ENCODE measurements at regions not wholly inside any gene's neighbourhood (a gene's known extent, or its start where the extent isn't known, plus 50 kb on each side); places are given as distances from the start of the nearest gene placed in this dataset.

DNA sequence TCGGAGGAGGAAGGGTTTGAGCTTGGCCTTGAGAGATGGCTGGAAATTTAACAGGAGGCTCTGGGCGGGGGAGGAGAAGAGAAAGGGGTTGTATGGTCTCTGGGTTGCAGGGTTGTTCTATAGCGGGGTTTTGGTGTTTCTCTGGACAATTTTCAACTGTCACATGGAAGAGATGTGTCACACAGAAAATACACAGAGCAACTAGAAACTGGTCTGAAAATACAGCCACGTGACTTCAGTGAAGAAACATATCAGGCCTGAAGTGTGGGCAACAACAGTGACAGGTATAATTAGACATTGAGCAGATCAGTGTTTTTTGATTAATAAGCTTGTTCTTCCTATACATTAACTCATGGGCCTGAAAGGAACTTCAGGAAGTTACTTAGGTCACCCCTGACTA is 205.3 kb upstream of the HMGA2 start:
- H3K27me3 ChIP-seq (replicated peaks in 2 of 5; ENCODE audit: control insufficient read depth in 4 of 5, insufficient read depth in 5 of 5, low read length in 4 of 5) = peaks cover 0 to 2% (median 0%) of the 10 kb centered on the region in 5 experiments
- DNase-seq = no peak
- no peak overlapping the region for H3K4me3 ChIP-seq (ENCODE audit: control insufficient read depth in 1 of 7, extremely low read depth in 1 of 7, insufficient read depth in 4 of 7, low read depth in 2 of 7, low read length in 6 of 7)
- no peaks in the 10 kb centered on the region for H3K4me1 ChIP-seq (ENCODE audit: control extremely low read depth in 1 of 4, control insufficient read depth in 4 of 4, insufficient read depth in 4 of 4, low read length in 3 of 4)
- no peak overlapping the region for H3K27ac ChIP-seq (ENCODE audit: insufficient read depth in 1 of 2, low read depth in 1 of 2, low read length in 2 of 2, poor library complexity in 1 of 2, severe bottlenecking in 2 of 2)
- CTCF ChIA-PET = interaction anchor here (1.2 kb wide), 1 partner anchor 11 kb away, joined by 3 read pairs; no protein-coding TSS in a partner anchor
- no peaks in the 10 kb centered on the region for H3K36me3 ChIP-seq (ENCODE audit: control insufficient read depth in 4 of 4, insufficient read depth in 4 of 4, low read length in 3 of 4)
- POLR2A ChIA-PET = no interaction called here
- WGBS (ENCODE audit: insufficient coverage) = 100% methylated on average over 3 of the region's 4 CpGs
- H3K9me3 ChIP-seq (ENCODE audit: control extremely low read depth in 1 of 5, control insufficient read depth in 4 of 5, insufficient read depth in 2 of 5, low read depth in 1 of 5, low read length in 4 of 5) = peaks cover 0 to 2% (median 0%) of the 10 kb centered on the region in 5 experiments

DNA sequence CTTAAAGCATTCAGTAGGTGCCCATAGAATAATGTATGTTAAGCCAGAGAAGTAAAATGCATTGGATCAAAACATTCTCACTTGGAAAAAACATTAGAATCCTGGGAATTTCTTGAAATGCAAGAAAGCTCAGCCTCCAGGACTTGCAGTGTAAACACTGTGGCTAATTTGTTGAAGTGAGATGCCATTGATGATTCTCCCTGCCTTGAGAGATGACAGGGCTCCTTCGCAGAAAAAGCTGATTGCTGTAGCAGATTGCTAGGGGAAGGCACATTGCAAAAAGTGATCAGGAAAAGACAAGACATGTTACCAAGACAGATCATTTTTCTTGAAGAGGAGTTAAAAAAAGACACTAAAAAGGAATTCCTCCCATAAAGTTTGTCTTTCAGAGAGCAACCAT is 204.2 kb upstream of the HMGA2 start:
- ChIA-PET POLR2A (no interaction called here), CTCF (interaction anchor here (1.2 to 1.5 kb wide), 2 partner anchors 12 to 21 kb away, joined by 3 read pairs; no protein-coding TSS in a partner anchor)
- DNase-seq = no peak
- H3K27ac ChIP-seq (ENCODE audit: insufficient read depth in 1 of 2, low read depth in 1 of 2, low read length in 2 of 2, poor library complexity in 1 of 2, severe bottlenecking in 2 of 2) = no peak overlapping the region
- no peak overlapping the region for H3K4me3 ChIP-seq (ENCODE audit: control insufficient read depth in 1 of 7, extremely low read depth in 1 of 7, insufficient read depth in 4 of 7, low read depth in 2 of 7, low read length in 6 of 7)
- no peaks in the 10 kb centered on the region for H3K4me1 ChIP-seq (ENCODE audit: control extremely low read depth in 1 of 4, control insufficient read depth in 4 of 4, insufficient read depth in 4 of 4, low read length in 3 of 4)
- H3K27me3 ChIP-seq (replicated peaks in 2 of 5; ENCODE audit: control insufficient read depth in 4 of 5, insufficient read depth in 5 of 5, low read length in 4 of 5) = peaks cover 0 to 2% (median 0%) of the 10 kb centered on the region in 5 experiments
- H3K36me3 ChIP-seq (ENCODE audit: control insufficient read depth in 4 of 4, insufficient read depth in 4 of 4, low read length in 3 of 4) = no peaks in the 10 kb centered on the region
- WGBS (ENCODE audit: insufficient coverage) = 100% methylated on average over 1 of the region's 1 CpG
- H3K9me3 ChIP-seq (ENCODE audit: control extremely low read depth in 1 of 5, control insufficient read depth in 4 of 5, insufficient read depth in 2 of 5, low read depth in 1 of 5, low read length in 4 of 5) = no peaks in the 10 kb centered on the region

DNA sequence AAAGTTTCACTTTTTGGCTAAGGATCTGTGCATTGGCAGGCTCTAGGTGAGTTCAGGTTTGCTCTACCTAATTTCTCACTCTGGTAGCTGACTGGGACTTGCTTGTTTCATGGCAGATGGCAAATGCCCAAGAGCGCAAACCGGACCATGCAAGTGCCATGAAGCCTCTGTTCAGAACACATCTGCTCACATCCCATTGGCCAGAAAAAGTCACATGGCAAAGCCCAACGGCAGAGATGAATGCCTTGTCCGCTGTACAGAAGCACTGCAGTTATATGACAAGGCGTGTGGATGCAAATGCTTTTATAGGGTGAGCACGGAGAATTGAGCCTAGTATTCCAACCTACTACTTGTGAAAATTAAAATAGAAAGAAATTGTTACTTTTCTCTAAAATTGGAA is 202.2 kb upstream of the HMGA2 start:
- Histone ChIP-seq H3K27ac (ENCODE audit: insufficient read depth in 1 of 2, low read depth in 1 of 2, low read length in 2 of 2, poor library complexity in 1 of 2, severe bottlenecking in 2 of 2) (no peak overlapping the region), H3K27me3 (replicated peaks in 2 of 5; ENCODE audit: control insufficient read depth in 4 of 5, insufficient read depth in 5 of 5, low read length in 4 of 5) (peaks cover 0 to 2% (median 0%) of the 10 kb centered on the region in 5 experiments), H3K36me3 (ENCODE audit: control insufficient read depth in 4 of 4, insufficient read depth in 4 of 4, low read length in 3 of 4) (no peaks in the 10 kb centered on the region), H3K4me1 (ENCODE audit: control extremely low read depth in 1 of 4, control insufficient read depth in 4 of 4, insufficient read depth in 4 of 4, low read length in 3 of 4) (no peaks in the 10 kb centered on the region), H3K9me3 (ENCODE audit: control extremely low read depth in 1 of 5, control insufficient read depth in 4 of 5, insufficient read depth in 2 of 5, low read depth in 1 of 5, low read length in 4 of 5) (no peaks in the 10 kb centered on the region), H3K4me3 (ENCODE audit: control insufficient read depth in 1 of 7, extremely low read depth in 1 of 7, insufficient read depth in 4 of 7, low read depth in 2 of 7, low read length in 6 of 7) (no peak overlapping the region)
- POLR2A ChIA-PET = no interaction called here
- 94% methylated on average over 3 of the region's 6 CpGs for WGBS (ENCODE audit: insufficient coverage)
- DNase-seq = no peak
- CTCF ChIA-PET = interaction anchor here (0.9 to 1.2 kb wide), 2 partner anchors 9 to 67 kb away, joined by 3 read pairs; no protein-coding TSS in a partner anchor

DNA sequence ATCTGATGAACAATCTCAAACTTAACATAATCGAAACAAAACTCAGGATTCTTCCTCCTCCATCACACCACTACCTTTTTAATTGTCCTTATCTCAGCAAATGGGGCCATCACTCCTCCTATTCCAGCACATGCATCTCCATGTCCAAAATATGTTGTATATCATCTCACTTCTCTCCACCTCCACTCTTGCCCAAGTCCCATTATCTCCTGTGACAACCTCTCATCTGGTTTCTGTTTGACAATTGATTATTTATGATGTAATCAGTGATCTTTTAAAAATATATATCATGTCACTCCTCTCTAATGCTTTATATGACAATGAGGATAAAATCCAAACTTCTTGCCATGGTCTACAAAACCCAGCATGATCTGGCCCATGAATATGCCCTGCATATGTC is 200.8 kb upstream of the HMGA2 start:
- Histone ChIP-seq H3K27me3 (replicated peaks in 2 of 5; ENCODE audit: control insufficient read depth in 4 of 5, insufficient read depth in 5 of 5, low read length in 4 of 5) (peaks cover 0 to 2% (median 0%) of the 10 kb centered on the region in 5 experiments), H3K27ac (ENCODE audit: insufficient read depth in 1 of 2, low read depth in 1 of 2, low read length in 2 of 2, poor library complexity in 1 of 2, severe bottlenecking in 2 of 2) (no peak overlapping the region), H3K9me3 (ENCODE audit: control extremely low read depth in 1 of 5, control insufficient read depth in 4 of 5, insufficient read depth in 2 of 5, low read depth in 1 of 5, low read length in 4 of 5) (peaks cover 0 to 2% (median 0%) of the 10 kb centered on the region in 5 experiments), H3K4me3 (ENCODE audit: control insufficient read depth in 1 of 7, extremely low read depth in 1 of 7, insufficient read depth in 4 of 7, low read depth in 2 of 7, low read length in 6 of 7) (no peak overlapping the region), H3K36me3 (ENCODE audit: control insufficient read depth in 4 of 4, insufficient read depth in 4 of 4, low read length in 3 of 4) (no peaks in the 10 kb centered on the region), H3K4me1 (ENCODE audit: control extremely low read depth in 1 of 4, control insufficient read depth in 4 of 4, insufficient read depth in 4 of 4, low read length in 3 of 4) (no peaks in the 10 kb centered on the region)
- ChIA-PET POLR2A (interaction anchor here (0.5 kb wide), 1 partner anchor 19 kb away, joined by 3 read pairs; no protein-coding TSS in a partner anchor), CTCF (no interaction called here)
- WGBS (ENCODE audit: insufficient coverage) = 82% methylated on average over 1 of the region's 1 CpG
- no peak for DNase-seq

DNA sequence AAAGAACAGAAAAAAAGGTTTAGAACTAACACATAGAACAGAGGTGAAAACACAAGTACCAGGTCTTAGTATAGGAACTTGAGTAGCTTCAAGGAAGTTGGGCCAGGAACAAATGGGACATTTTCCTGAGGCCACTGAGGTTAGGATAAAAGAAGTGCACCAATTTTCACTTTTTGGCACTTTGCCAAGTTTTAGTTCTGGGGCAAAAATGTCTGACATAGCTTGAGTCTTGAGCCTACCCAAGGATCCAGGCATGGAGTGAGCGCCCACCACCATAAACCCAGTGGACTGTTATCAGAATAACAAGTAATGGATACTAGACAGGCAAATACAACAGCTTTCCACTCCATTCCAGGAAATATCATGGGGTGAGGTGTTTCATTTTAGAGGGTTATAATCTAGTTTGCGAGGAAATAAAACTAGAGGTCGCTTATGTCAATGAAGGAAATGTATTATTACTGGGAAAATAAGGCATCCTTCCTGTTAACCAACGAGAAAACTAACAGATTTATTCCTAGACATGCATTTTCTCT is 199.7 kb upstream of the HMGA2 start:
- Histone ChIP-seq H3K27me3 (replicated peaks in 2 of 5; ENCODE audit: control insufficient read depth in 4 of 5, insufficient read depth in 5 of 5, low read length in 4 of 5) (peaks cover 0 to 2% (median 0%) of the 10 kb centered on the region in 5 experiments), H3K9me3 (ENCODE audit: control extremely low read depth in 1 of 5, control insufficient read depth in 4 of 5, insufficient read depth in 2 of 5, low read depth in 1 of 5, low read length in 4 of 5) (peaks cover 0 to 2% (median 0%) of the 10 kb centered on the region in 5 experiments), H3K27ac (ENCODE audit: insufficient read depth in 1 of 2, low read depth in 1 of 2, low read length in 2 of 2, poor library complexity in 1 of 2, severe bottlenecking in 2 of 2) (no peak overlapping the region), H3K4me1 (ENCODE audit: control extremely low read depth in 1 of 4, control insufficient read depth in 4 of 4, insufficient read depth in 4 of 4, low read length in 3 of 4) (no peaks in the 10 kb centered on the region), H3K36me3 (ENCODE audit: control insufficient read depth in 4 of 4, insufficient read depth in 4 of 4, low read length in 3 of 4) (no peaks in the 10 kb centered on the region), H3K4me3 (ENCODE audit: control insufficient read depth in 1 of 7, extremely low read depth in 1 of 7, insufficient read depth in 4 of 7, low read depth in 2 of 7, low read length in 6 of 7) (no peak overlapping the region)
- no peak for DNase-seq
- CTCF ChIA-PET = interaction anchor here (1.2 kb wide), 1 partner anchor 16 kb away, joined by 3 read pairs; no protein-coding TSS in a partner anchor
- POLR2A ChIA-PET = no interaction called here
- WGBS (ENCODE audit: insufficient coverage) = 86% methylated on average over 1 of the region's 4 CpGs

DNA sequence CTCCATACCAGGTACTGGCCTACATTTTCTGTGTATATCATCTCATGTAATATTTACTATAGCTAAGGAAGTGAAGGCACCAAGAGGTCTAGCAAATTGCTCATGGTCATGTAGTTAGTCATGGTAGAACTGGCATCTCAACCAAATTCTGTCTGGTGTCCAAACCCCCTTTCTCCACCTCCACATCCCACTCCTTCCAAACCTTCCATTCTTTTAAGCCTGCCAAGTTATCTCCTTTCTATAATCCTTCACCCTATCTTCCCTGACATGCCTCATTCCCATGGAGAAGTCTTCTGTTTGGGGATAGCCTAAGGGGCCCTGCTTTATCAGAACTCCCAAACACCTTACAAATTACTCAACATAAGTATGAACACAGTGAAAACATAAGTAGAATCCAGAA is 196.2 kb upstream of the HMGA2 start:
- Histone ChIP-seq H3K4me1 (ENCODE audit: control extremely low read depth in 1 of 4, control insufficient read depth in 4 of 4, insufficient read depth in 4 of 4, low read length in 3 of 4) (no peaks in the 10 kb centered on the region), H3K27me3 (replicated peaks in 2 of 5; ENCODE audit: control insufficient read depth in 4 of 5, insufficient read depth in 5 of 5, low read length in 4 of 5) (no peaks in the 10 kb centered on the region), H3K4me3 (ENCODE audit: control insufficient read depth in 1 of 7, extremely low read depth in 1 of 7, insufficient read depth in 4 of 7, low read depth in 2 of 7, low read length in 6 of 7) (no peak overlapping the region), H3K36me3 (ENCODE audit: control insufficient read depth in 4 of 4, insufficient read depth in 4 of 4, low read length in 3 of 4) (no peaks in the 10 kb centered on the region), H3K9me3 (ENCODE audit: control extremely low read depth in 1 of 5, control insufficient read depth in 4 of 5, insufficient read depth in 2 of 5, low read depth in 1 of 5, low read length in 4 of 5) (peaks cover 0 to 2% (median 0%) of the 10 kb centered on the region in 5 experiments), H3K27ac (ENCODE audit: insufficient read depth in 1 of 2, low read depth in 1 of 2, low read length in 2 of 2, poor library complexity in 1 of 2, severe bottlenecking in 2 of 2) (no peak overlapping the region)
- ChIA-PET POLR2A (no interaction called here), CTCF (interaction anchor here (1.5 kb wide), 1 partner anchor 9 kb away, joined by 4 read pairs; no protein-coding TSS in a partner anchor)
- DNase-seq = no peak

DNA sequence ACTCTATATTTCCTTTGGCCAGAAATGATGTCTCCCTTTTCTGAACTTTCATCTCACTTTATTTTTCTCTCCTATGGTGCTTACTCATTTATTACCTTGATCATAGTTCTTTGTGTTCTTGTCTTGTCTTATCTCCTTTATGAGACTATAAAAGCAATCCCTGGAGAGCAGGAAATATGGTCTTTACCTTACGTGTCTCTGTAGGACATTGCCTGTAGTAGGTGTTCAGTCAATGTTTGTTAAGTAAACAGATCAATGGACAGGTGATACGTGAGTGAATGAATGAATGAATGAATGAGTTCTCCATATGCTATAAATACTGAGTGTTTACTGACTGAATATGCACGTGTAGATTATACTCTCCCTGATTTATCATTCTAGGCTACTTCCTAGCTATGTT is 193.7 kb upstream of the HMGA2 start:
- no peaks in the 10 kb centered on the region for H3K27me3 ChIP-seq (replicated peaks in 2 of 5; ENCODE audit: control insufficient read depth in 4 of 5, insufficient read depth in 5 of 5, low read length in 4 of 5)
- H3K9me3 ChIP-seq (ENCODE audit: control extremely low read depth in 1 of 5, control insufficient read depth in 4 of 5, insufficient read depth in 2 of 5, low read depth in 1 of 5, low read length in 4 of 5) = peaks cover 0 to 2% (median 0%) of the 10 kb centered on the region in 5 experiments
- DNase-seq = no peak
- H3K27ac ChIP-seq (ENCODE audit: insufficient read depth in 1 of 2, low read depth in 1 of 2, low read length in 2 of 2, poor library complexity in 1 of 2, severe bottlenecking in 2 of 2) = no peak overlapping the region
- H3K4me1 ChIP-seq (ENCODE audit: control extremely low read depth in 1 of 4, control insufficient read depth in 4 of 4, insufficient read depth in 4 of 4, low read length in 3 of 4) = no peaks in the 10 kb centered on the region
- no peak overlapping the region for H3K4me3 ChIP-seq (ENCODE audit: control insufficient read depth in 1 of 7, extremely low read depth in 1 of 7, insufficient read depth in 4 of 7, low read depth in 2 of 7, low read length in 6 of 7)
- WGBS (ENCODE audit: insufficient coverage) = 100% methylated on average over 1 of the region's 3 CpGs
- ChIA-PET CTCF (no interaction called here), POLR2A (no interaction called here)
- H3K36me3 ChIP-seq (ENCODE audit: control insufficient read depth in 4 of 4, insufficient read depth in 4 of 4, low read length in 3 of 4) = no peaks in the 10 kb centered on the region
